IMR-90 (cell line): ENCODE measurements at regions not wholly inside any gene's neighbourhood (a gene's known extent, or its start where the extent isn't known, plus 50 kb on each side); places are given as distances from the start of the nearest gene placed in this dataset.

Experiments used
- ATAC-seq: fragments of 200-7000 bp; cut with Tn5 transposase; 2 replicates; pipeline ENCODE4 v1.9.1; 2020; ENCODE audit warnings: low read depth, mild to moderate bottlenecking, moderate library complexity
- BruUV-seq: library from RNA; stranded (reverse); fragments of 400-500 nt; replicated peaks from 2 replicates; lab custom pipeline; 2021; lab: Mats Ljungman, UMichigan
- CTCF ChIA-PET: fragments of 300-600 bp; formaldehyde crosslinking; extraction: SDS; loops from one replicate; lab custom pipeline; 2021; ENCODE audit warnings: antibody characterized with exemption; lab: Yijun Ruan, JAX
- POLR2A ChIA-PET: fragments of 300-600 bp; sonication (Branson Sonifier 250); formaldehyde crosslinking; loops from one replicate; lab custom pipeline; 2022; ENCODE audit warnings: antibody characterized with exemption; ENCODE audit not compliant: unreplicated experiment; lab: Charles Lee
- DNase-seq: peaks from one replicate; pipeline ENCODE4 v3.0.0; 2013
- H2AFZ ChIP-seq: replicated peaks from 2 replicates; pipeline ENCODE3; 2013; ENCODE audit warnings: low read length, mild to moderate bottlenecking; ENCODE audit not compliant: poor library complexity
- H2AK5ac ChIP-seq: 2 replicates; pipeline ENCODE4 v1.6.1; 2013; ENCODE audit warnings: low read depth, low read length, inconsistent platforms
- H2AK9ac ChIP-seq: replicated peaks from 2 replicates; pipeline ENCODE3; 2013; ENCODE audit warnings: mild to moderate bottlenecking, low read depth, low read length, moderate library complexity; ENCODE audit not compliant: poor library complexity
- H2BK120ac ChIP-seq: 2 replicates; pipeline ENCODE4 v1.6.1; 2013; ENCODE audit warnings: low read depth, low read length, inconsistent platforms
- H2BK15ac ChIP-seq: 3 replicates; pipeline ENCODE4 v1.6.1; 2013; ENCODE audit warnings: low read depth, low read length, inconsistent platforms
- H2BK20ac ChIP-seq: 2 replicates; pipeline ENCODE4 v1.6.1; 2013; ENCODE audit warnings: low read depth, mild to moderate bottlenecking, inconsistent platforms, low read length, moderate library complexity
- H2BK5ac ChIP-seq: 2 replicates; pipeline ENCODE4 v1.6.1; 2013; ENCODE audit warnings: mild to moderate bottlenecking, low read depth, low read length, inconsistent platforms; ENCODE audit not compliant: poor library complexity, severe bottlenecking
- H3K14ac ChIP-seq: replicated peaks from 2 replicates; pipeline ENCODE4 v1.6.1; 2013; ENCODE audit warnings: low read depth, low read length, inconsistent platforms
- H3K18ac ChIP-seq: 2 replicates; pipeline ENCODE4 v1.6.1; 2013; ENCODE audit warnings: low read depth, low read length, control low read depth
- H3K23ac ChIP-seq: 2 replicates; pipeline ENCODE4 v1.6.1; 2013; ENCODE audit warnings: low read depth, low read length, inconsistent platforms
- H3K27ac ChIP-seq: 2 replicates; pipeline ENCODE4 v1.5.1; 2013; ENCODE audit warnings: mild to moderate bottlenecking, control low read depth, low read length; ENCODE audit not compliant: insufficient read depth
- H3K27me3 ChIP-seq: 2 replicates; pipeline ENCODE4 v1.6.1; 2013; ENCODE audit warnings: low read length; ENCODE audit not compliant: control insufficient read depth, insufficient read depth
- H3K36me3 ChIP-seq: 2 replicates; pipeline ENCODE4 v1.6.1; 2013; ENCODE audit warnings: low read length, mixed read lengths; ENCODE audit not compliant: control insufficient read depth, insufficient read depth
- H3K4ac ChIP-seq: 2 replicates; pipeline ENCODE4 v1.6.1; 2013; ENCODE audit warnings: low read depth, low read length, inconsistent platforms
- H3K4me1 ChIP-seq: 2 replicates; pipeline ENCODE4 v1.6.1; 2013; ENCODE audit warnings: low read length, mixed read lengths; ENCODE audit not compliant: control insufficient read depth, insufficient read depth
- H3K4me2 ChIP-seq: 2 replicates; pipeline ENCODE4 v1.6.1; 2013; ENCODE audit warnings: low read depth, mild to moderate bottlenecking, control low read depth, low read length, moderate library complexity
- H3K4me3 ChIP-seq: 2 replicates; pipeline ENCODE4 v1.5.1; 2013; ENCODE audit warnings: low read depth, mild to moderate bottlenecking, control low read depth, low read length, moderate library complexity; ENCODE audit not compliant: insufficient read depth
- H3K56ac ChIP-seq: 2 replicates; pipeline ENCODE4 v1.6.1; 2013; ENCODE audit warnings: low read length, inconsistent platforms; ENCODE audit not compliant: insufficient read depth; ENCODE audit errors: extremely low read depth
- H3K79me1 ChIP-seq, 2 experiments: 2 replicates each; pipeline ENCODE4 v1.6.1; 2013; ENCODE audit warnings: low read length in 2 of 2, inconsistent platforms in 1 of 2, low read depth in 1 of 2
- H3K9ac ChIP-seq: 2 replicates; pipeline ENCODE4 v1.6.1; 2013; ENCODE audit warnings: low read depth, low read length, control low read depth
- H3K9me1 ChIP-seq: 2 replicates; pipeline ENCODE4 v1.6.1; 2013; ENCODE audit warnings: low read length, inconsistent platforms; ENCODE audit not compliant: insufficient read depth
- H3K9me3 ChIP-seq: 2 replicates; pipeline ENCODE4 v1.6.1; 2013; ENCODE audit warnings: low read length; ENCODE audit not compliant: control insufficient read depth, insufficient read depth
- H4K20me1 ChIP-seq: 2 replicates; pipeline ENCODE4 v1.6.1; 2013; ENCODE audit warnings: low read length, inconsistent platforms; ENCODE audit not compliant: insufficient read depth
- H4K5ac ChIP-seq: 2 replicates; pipeline ENCODE4 v1.6.1; 2013; ENCODE audit warnings: mild to moderate bottlenecking, low read depth, low read length, control low read depth
- H4K8ac ChIP-seq, 2 experiments: 2 replicates each; pipeline ENCODE4 v1.6.1; 2013; ENCODE audit warnings: low read depth in 2 of 2, low read length in 2 of 2, control low read depth in 1 of 2, inconsistent platforms in 1 of 2
- H4K91ac ChIP-seq: 2 replicates; pipeline ENCODE4 v1.6.1; 2013; ENCODE audit warnings: low read depth, low read length, inconsistent platforms; ENCODE audit not compliant: insufficient read depth
- CEBPB ChIP-seq: IDR thresholded peaks from 2 replicates; pipeline ENCODE4 v1.6.1; 2012; ENCODE audit warnings: low read depth, low read length, improper control_type of control experiment
- MAZ ChIP-seq: IDR thresholded peaks from 2 replicates; pipeline ENCODE4 v1.6.1; 2012; ENCODE audit warnings: low read depth, mild to moderate bottlenecking, low read length, improper control_type of control experiment, moderate library complexity, borderline replicate concordance
- MXI1 ChIP-seq: IDR thresholded peaks from 2 replicates; pipeline ENCODE4 v1.6.1; 2012; ENCODE audit warnings: low read depth, mild to moderate bottlenecking, low read length, moderate library complexity, borderline replicate concordance
- NFE2L2 ChIP-seq: fragments of 150-350 bp; IDR thresholded peaks from 2 replicates; pipeline ENCODE4 v1.6.1; 2016; ENCODE audit warnings: low read depth, mild to moderate bottlenecking, low read length
- POLR2A ChIP-seq: IDR thresholded peaks from 2 replicates; pipeline ENCODE4 v1.6.1; 2012; ENCODE audit warnings: mild to moderate bottlenecking, low read depth, low read length
- RAD21 ChIP-seq: IDR thresholded peaks from 2 replicates; pipeline ENCODE4 v1.6.1; 2012; ENCODE audit warnings: low read length, improper control_type of control experiment
- SMC3 ChIP-seq: fragments of 150-350 bp; IDR thresholded peaks from 2 replicates; pipeline ENCODE4 v1.6.1; 2016; ENCODE audit warnings: low read depth, mild to moderate bottlenecking, antibody characterized with exemption, low read length, moderate library complexity
- WGBS, 2 experiments: methylation state at CpG; one replicate each; pipeline versions ENCODE4 v1.1.5 to v1.1.7; 2013; ENCODE audit warnings: missing lambda C conversion rate in 2 of 2; ENCODE audit not compliant: insufficient read length in 1 of 2; ENCODE audit errors: extremely low coverage in 2 of 2; 5-methylcytosine and 5-hydroxymethylcytosine counted together
- dilution Hi-C: fragments of 300-500 bp; cut with HindIII; formaldehyde crosslinking; loops from one replicate; pipeline ENCODE4 v1.14.3; 2018; ENCODE audit warnings: low sequenced_read_pairs; ENCODE audit not compliant: unreplicated experiment
- in situ Hi-C: fragments of 300-500 bp; cut with MboI; formaldehyde crosslinking; loops from 3 replicates; pipeline ENCODE4 v1.14.3; 2019; ENCODE audit warnings: low sequenced_read_pairs, inconsistent platforms, mixed read lengths
- intact Hi-C: fragments of 100-400 bp; cut with micrococcal nuclease; formaldehyde crosslinking; loops from 2 replicates; pipeline ENCODE4 v1.10.0; 2022
- TF ChIP-seq, protein P1 (sequence below): fragments of 150-350 bp; IDR thresholded peaks from 2 replicates; pipeline ENCODE4 v1.6.1; 2017; ENCODE audit warnings: mild to moderate bottlenecking, antibody characterized with exemption, low read length, low read depth
- TF ChIP-seq, protein P2 (sequence below): fragments of 150-350 bp; IDR thresholded peaks from 2 replicates; pipeline ENCODE4 v1.6.1; 2016; ENCODE audit warnings: low read depth, mild to moderate bottlenecking, low read length, moderate library complexity, borderline replicate concordance
- TF ChIP-seq, protein P3 (sequence below): conservative IDR thresholded peaks from 2 replicates; pipeline ENCODE4 v1.5.1; 2012; ENCODE audit warnings: mild to moderate bottlenecking, low read depth, low read length, improper control_type of control experiment

DNA sequence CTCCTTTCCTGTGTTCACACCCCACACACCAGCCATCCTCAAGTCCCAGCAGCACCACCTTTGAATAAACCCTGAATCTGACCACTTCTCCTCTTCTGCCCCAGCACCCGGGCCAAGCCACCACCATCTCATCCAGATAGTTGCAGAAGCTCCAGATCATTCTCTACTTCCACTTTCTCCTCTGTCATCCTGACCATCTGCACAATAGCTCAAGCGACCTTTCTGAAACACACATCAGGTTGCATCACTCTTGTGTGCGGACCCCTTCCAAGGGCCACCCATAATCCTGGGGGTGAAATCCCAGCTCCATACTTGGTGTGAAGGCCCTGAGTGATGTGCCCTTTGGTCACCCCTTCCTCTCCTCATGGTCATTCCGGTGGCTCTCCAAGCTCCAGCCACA, 187.4 kb upstream of the GALNT17 start:
- Histone ChIP-seq H4K5ac (no peak overlapping the region), H3K4me2 (no peak overlapping the region), H2BK20ac (no peak overlapping the region), H3K4me1 (no peaks in the 10 kb centered on the region), H4K91ac (no peak overlapping the region), H2AK9ac (no peak overlapping the region), H2AFZ (no peak overlapping the region), H2BK15ac (no peak overlapping the region), H3K18ac (no peak overlapping the region), H2BK5ac (no peak overlapping the region), H4K20me1 (no peaks in the 10 kb centered on the region), H3K27me3 (no peaks in the 10 kb centered on the region), H3K79me1 (no peaks in the 10 kb centered on the region), H3K9ac (no peak overlapping the region), H3K9me3 (peaks cover 22% of the 10 kb centered on the region), H2AK5ac (no peak overlapping the region), H3K36me3 (no peaks in the 10 kb centered on the region), H4K8ac (no peak overlapping the region), H2BK120ac (no peak overlapping the region), H3K4ac (no peak overlapping the region), H3K56ac (no peak overlapping the region), H3K14ac (no peak overlapping the region), H3K9me1 (no peaks in the 10 kb centered on the region), H3K27ac (no peak overlapping the region), H3K23ac (no peak overlapping the region), H3K4me3 (no peak overlapping the region)
- in situ Hi-C loops (no loop called here), dilution Hi-C loops (no loop called here), intact Hi-C loops (no loop called here)
- 67% methylated on average over 1 of the region's 4 CpGs; no CpG with 5 or more reads in 1 of the 2 experiments for WGBS, 2 experiments
- CTCF ChIA-PET: no interaction called here
- TF ChIP-seq MAZ (no peak), POLR2A (no peak), NFE2L2 (no peak), CEBPB (no peak), MXI1 (no peak), RAD21 (no peak), SMC3 (no peak)
- TF ChIP-seq, protein P1, sequence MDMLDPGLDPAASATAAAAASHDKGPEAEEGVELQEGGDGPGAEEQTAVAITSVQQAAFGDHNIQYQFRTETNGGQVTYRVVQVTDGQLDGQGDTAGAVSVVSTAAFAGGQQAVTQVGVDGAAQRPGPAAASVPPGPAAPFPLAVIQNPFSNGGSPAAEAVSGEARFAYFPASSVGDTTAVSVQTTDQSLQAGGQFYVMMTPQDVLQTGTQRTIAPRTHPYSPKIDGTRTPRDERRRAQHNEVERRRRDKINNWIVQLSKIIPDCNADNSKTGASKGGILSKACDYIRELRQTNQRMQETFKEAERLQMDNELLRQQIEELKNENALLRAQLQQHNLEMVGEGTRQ: no peak
- TF ChIP-seq, protein P2, sequence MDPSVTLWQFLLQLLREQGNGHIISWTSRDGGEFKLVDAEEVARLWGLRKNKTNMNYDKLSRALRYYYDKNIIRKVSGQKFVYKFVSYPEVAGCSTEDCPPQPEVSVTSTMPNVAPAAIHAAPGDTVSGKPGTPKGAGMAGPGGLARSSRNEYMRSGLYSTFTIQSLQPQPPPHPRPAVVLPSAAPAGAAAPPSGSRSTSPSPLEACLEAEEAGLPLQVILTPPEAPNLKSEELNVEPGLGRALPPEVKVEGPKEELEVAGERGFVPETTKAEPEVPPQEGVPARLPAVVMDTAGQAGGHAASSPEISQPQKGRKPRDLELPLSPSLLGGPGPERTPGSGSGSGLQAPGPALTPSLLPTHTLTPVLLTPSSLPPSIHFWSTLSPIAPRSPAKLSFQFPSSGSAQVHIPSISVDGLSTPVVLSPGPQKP: no peak
- TF ChIP-seq, protein P3, sequence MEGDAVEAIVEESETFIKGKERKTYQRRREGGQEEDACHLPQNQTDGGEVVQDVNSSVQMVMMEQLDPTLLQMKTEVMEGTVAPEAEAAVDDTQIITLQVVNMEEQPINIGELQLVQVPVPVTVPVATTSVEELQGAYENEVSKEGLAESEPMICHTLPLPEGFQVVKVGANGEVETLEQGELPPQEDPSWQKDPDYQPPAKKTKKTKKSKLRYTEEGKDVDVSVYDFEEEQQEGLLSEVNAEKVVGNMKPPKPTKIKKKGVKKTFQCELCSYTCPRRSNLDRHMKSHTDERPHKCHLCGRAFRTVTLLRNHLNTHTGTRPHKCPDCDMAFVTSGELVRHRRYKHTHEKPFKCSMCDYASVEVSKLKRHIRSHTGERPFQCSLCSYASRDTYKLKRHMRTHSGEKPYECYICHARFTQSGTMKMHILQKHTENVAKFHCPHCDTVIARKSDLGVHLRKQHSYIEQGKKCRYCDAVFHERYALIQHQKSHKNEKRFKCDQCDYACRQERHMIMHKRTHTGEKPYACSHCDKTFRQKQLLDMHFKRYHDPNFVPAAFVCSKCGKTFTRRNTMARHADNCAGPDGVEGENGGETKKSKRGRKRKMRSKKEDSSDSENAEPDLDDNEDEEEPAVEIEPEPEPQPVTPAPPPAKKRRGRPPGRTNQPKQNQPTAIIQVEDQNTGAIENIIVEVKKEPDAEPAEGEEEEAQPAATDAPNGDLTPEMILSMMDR: no peak
- no TSS peak for BruUV-seq
- DNase-seq (no peak), ATAC-seq (no peak)
- POLR2A ChIA-PET: no interaction called here
